ENCODE measurements at regions not wholly inside any gene's neighbourhood (a gene's known extent, or its start where the extent isn't known, plus 50 kb on each side); places are given as distances from the start of the nearest gene placed in this dataset.
"Not testable (repeated sequence)": the region's sequence is repeated elsewhere in the genome, so short reads cannot be mapped to it uniquely, and the experiment has no call there.

- DNase-seq, result no peak
Measured at GRCh38 chr18:1581581-1581980, 676.9 kb downstream of the ADCYAP1 start.

DNA sequence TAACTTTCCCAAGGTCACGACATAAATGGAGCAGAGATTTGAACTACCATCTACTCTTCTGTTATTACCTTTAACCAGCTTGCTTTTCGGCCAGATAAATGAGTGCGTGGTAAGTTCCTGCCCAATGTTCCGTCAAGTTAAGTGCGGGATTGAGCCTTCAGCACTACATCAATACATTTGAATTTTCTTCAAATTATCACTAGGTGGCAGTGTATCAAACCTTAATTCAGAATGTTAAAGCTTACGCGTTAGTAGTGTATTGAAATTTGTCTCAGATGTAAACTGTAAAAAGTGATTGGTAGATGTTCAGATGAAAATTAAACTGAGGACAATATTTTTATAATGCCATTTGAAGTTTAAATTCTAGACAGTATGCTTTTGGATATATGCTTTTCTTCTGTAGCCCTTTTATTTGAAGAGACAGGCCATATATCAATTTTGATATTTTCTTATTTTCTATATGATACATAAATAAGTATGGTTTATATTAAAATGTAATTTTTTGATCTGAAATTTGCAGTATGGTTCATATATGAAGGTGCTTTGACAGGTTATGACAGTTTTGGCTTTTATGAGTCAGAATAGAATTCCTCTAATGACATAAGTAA, 681.3 kb downstream of the ADCYAP1 start:
- peak in 1 of 6 experiments; percentile 2 for DNase-seq

DNA sequence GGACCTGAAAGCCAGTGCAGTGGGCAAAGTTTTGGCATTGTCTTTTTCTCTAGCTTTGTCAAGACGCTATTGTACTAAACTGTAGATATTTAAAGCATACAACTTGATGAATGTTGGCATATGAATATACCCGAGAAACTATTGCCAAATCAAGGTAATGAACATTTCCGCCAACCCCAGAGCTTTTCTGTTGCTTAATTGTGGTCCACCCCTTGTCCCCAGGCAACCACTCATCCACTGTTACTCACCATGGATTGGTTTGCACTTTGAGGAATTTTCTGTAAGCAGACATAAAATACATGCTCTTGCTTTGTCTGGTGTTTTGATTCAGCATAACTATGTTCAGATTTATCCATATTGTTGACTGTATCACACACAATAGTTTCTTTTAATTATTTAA, 688.4 kb downstream of the ADCYAP1 start:
- DNase-seq, result no peak

DNA sequence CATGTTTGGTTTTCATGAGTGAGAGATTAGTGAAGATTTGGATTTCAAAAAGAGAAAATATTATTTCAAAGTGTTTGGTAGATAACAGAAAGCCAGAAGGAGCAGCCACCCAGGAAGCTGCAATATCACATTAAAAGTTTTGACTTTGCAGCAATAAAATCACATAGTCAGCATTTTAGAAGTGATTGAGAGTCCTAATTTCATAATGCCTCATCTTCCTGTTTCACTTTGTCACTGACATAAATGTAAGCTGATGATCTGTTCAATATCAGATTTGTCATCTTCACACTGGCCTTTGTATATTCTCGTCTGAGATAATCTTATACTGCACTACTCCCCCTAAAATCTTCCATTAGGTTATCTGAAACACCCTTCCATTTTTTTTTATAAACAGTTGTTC, 690.5 kb downstream of the ADCYAP1 start:
- DNase-seq, result no peak

GRCh38 chr18:1599196-1599595, 694.5 kb downstream of the ADCYAP1 start:
- DNase-seq, result no peak

DNA sequence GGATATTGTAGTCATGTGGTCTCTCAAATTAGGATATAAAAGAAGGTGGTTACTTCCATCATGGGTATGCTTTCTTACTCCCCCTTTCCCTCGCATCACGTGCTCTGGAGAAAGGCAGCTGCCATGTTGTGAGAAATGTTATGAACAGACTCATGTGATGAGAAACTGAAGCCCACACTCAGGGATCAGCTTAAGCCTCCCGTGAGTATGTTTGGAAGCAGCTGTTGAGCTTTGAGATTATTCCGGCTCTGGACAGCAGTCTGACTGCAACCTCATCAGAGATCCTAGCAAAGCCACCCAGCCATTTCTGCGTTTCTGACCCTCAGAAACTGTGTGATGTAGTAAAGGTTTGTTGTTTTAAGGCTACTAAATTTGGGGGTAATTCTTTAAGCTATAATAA, 700.1 kb downstream of the ADCYAP1 start:
- DNase-seq, result no peak

DNA sequence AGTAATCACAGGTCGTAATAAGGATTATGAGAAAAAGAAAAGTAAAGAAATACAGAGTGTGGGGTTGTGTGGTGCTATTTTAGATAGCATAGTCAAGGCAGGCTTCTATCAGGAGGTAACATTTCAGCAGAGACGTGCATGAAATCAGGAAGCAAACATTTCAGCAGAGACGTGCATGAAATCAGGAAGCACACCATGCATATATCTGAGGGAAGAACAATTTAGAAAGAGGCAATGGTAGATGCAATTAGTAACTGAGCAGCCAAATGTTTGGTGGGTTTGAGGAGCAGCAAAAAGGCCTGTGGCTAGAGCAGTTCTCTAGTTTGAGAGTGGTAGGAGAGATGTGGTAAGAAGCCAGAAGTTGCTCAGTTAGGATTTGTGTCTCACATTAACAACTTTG, 713.7 kb downstream of the ADCYAP1 start:
- no peak for DNase-seq

DNA sequence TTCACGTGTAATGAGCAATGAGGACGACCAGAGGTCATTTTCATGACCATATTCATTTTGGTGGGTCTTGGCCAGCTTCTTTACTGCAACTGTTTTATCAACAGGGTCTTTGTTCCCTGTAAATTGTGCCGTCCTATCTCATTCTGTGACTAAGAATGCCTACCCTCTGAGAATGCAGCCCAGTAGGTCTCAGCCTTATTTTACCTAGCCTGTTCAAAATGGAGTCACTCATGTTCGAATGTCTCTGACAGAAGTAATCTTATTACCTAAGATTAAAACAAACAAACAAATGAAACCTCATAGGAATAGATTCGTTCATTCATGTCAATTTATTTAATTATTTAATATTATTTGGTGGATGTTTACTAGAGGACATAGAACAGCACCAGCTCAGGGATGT, 714.8 kb downstream of the ADCYAP1 start:
- DNase-seq, result no peak

- no peak for DNase-seq
Measured at GRCh38 chr18:1624612-1625011, 719.9 kb downstream of the ADCYAP1 start.

- no peak for DNase-seq
Measured at GRCh38 chr18:1627494-1627893, 722.8 kb downstream of the ADCYAP1 start.

DNA sequence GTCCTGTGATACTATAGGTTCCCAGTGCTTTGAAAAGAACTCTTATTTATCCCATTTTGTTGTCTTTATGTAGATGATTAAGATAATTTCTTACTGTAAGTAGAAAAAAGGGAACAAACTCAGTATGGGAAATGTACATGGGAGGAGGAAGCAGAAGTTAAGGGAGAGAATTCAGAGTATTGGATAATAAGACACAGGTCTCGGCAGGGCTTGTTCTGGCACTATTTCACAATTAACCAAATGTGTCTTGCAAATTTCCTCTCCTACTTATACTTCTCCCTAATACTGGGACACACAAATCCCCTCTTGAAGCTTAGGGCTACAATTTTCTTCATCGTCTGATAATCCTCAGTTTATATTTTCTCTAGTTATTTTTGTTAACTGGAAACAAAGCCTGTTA, 744.0 kb downstream of the ADCYAP1 start:
- DNase-seq, result no peak

GRCh38 chr18:1652018-1652417, 747.3 kb downstream of the ADCYAP1 start:
- DNase-seq, result no peak

- no peak for DNase-seq
Measured at GRCh38 chr18:1653873-1654272, 749.2 kb downstream of the ADCYAP1 start.

GRCh38 chr18:1657876-1658275, 753.2 kb downstream of the ADCYAP1 start:
- DNase-seq, result no peak

- DNase-seq, result no peak
Measured at GRCh38 chr18:1658908-1659566, 754.4 kb downstream of the ADCYAP1 start.

DNA sequence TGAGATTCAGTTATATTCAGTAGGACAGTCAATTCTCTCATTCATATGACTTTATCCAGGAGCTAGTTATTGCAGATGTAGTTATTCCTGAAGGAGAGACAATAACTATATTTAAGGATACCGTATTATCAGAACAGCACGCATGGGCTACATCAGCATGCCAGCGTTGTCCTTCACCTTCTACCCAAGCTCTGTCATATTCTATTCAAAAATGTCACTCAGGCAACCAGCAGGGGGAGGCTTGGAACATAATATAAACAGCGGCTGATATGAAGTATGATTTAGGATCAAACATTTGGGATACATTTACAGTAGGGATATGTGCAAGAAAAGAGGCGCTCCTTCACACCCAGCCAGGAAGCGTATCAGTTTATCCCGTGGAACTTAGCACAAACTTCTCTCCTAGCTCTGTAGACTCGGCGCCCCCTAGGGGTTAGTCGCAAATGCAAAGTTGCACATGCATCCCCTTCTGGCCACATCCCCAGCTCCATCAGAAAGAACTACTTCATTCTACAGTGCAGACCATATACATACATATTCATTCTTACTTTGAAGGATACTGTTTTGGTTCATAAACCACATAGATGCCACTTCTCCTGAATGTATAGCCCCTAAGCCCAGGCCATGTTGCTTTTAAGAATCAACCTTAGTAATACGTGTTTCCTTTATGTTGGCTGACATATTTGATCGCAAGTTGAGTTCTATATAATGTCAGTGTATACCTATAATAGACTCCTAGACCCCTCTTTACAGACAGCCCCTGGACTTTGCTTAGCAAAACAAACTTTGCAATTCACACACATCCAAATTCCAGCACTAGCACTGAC, 759.4 kb downstream of the ADCYAP1 start:
- no peak for DNase-seq

- no peak for DNase-seq
Measured at GRCh38 chr18:1665079-1665478, 760.4 kb downstream of the ADCYAP1 start.

GRCh38 chr18:1668279-1668678, 763.6 kb downstream of the ADCYAP1 start:
- no peak for DNase-seq

DNA sequence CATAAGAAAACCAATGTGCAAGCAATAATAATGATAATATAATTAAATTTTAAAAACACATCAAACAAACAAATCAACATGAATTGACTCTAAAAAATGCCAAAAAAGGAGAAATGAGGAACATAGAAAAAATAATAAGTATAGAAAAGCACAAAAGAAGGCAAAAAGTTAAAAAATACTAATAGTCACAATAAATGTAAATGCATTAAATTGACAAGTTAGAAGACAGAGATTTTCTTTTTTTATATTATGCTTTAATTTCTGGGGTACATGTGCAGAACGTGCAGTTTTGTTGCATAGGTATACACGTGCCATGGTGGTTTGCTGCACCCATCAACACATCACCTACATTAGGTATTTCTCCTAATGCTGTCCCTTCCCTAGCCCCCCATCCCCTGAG, 767.0 kb downstream of the ADCYAP1 start:
- DNase-seq, result not testable (repeated sequence)

DNA sequence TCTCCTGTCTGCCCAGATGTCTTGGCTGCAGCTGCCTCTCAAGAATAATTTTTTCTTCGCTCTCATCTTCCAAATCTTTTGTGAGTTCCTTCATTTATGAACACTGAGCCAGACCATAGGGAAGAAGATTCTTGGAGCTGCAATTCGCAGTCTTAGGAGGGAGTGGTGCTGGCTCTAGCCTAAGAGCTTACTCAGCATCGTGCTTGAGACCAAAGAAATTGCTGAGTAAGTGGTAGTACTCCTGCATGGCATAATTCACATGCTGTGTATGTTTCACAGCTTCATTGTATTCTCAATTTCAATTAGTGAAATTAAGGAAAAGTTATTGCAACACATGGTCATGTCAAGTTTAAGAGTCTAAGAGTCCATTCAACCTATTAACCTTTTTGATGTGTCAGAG, 771.7 kb downstream of the ADCYAP1 start:
- DNase-seq, result no peak

DNA sequence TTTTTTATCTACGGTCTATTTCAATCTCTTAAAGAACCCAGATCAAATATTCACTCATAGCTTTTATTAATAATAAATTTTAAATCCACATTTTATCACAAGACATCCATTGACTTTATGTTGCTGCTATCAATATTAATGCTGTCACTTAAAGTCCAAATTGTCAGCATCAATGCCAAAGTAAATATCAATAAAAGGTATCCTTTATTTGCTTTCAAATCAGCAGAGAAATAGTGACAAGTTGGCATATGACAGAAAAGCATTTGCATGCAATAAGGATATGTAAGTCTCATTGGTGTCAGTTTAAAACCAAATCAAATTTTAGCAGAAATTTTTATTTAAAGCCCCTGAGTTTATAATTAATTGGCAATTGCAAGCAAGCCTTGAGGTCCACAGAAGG, 775.4 kb downstream of the ADCYAP1 start:
- DNase-seq, result no peak

DNA sequence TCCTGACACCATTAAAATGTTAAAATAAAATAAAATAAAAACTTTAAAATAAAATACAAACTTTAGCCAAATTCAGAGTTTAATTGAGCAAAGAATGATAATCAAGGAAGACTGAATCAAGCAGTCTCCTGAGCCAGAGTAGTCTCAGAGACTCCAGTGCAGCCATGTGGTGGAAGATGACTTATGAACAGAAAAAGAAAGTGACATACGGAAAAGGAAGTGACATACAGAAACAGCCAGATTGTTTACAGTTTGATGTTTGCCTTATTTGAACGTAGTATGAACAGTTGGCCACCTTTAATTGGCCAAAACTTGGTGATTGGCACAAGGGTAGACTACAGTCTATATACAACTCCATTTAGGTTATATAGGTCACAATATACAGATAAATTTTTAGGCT, 787.2 kb downstream of the ADCYAP1 start:
- no peak for DNase-seq

- no peak for DNase-seq
Measured at GRCh38 chr18:1708006-1708405, 803.3 kb downstream of the ADCYAP1 start.

DNA sequence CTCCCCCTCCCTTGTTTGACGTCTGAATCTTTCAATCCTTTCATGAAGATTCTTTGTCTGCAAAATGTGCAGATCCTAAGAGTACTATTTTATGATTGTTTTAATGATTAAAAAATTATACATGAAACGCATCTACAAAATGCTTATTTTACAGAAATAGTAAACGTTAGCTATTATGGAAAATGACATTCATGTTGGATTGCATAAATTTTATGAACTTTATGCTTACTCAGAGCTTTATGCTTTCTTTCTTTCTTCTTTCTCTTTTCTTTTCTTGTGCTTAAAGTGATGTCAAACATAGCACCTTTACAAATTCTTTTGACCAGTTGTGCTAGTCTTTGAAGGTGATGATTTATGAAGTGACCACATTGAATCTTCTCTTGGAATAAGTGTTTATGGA, 805.4 kb downstream of the ADCYAP1 start:
- DNase-seq, result no peak

Measured in stimulated activated naive CD4-positive, alpha-beta T cell (primary cell).